ENCODE measurements at regions not wholly inside any gene's neighbourhood (a gene's known extent, or its start where the extent isn't known, plus 50 kb on each side); places are given as distances from the start of the nearest gene placed in this dataset.

DNA sequence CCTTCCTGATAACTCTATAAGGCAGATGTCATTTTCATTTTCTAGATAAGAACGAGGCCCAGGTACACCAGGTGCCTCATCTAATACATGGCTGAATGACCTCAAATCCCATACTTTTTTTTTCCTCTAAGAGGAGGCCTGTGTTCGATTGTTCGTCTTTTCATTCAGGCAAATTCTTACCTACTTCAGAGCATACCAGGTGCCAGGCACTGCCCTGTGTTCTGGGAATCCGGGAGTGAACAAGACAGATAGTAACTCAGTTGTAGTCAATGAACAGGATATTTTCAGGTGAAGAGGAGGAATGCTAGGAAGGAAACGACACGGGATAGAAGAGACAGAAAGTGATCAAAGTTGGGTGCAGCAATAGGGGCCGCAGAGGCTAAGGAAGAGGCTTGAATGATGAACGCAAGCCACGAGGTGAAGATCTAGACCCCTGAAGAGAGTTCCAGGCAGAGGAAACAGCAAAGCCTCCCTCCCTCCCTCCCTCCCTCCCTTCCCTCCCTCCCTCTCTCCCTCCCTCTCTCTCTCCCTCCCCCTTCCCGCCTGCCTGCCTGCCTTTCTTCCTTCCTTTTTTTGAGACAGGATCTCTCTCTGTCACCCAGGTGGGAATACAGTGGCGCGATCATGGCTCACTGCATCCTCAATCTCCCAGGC, 150.1 kb upstream of the ZNF217 start:
- TF ChIP-seq GATA2 (IDR thresholded peaks at IDR 0.05; ENCODE audit: low read depth, low read length) (no peak), GATA3 (IDR thresholded peaks at IDR 0.05; ENCODE audit: low read depth, low read length) (no peak)
